Nephron (organoid): ENCODE measurements at regions not wholly inside any gene's neighbourhood (a gene's known extent, or its start where the extent isn't known, plus 50 kb on each side); places are given as distances from the start of the nearest gene placed in this dataset.

Experiments
- H3K27ac Mint-ChIP-seq, 3 experiments: 2 replicates each; pipeline ENCODE4 v1.8.0; 2020; ENCODE audit warnings: mixed read lengths in 3 of 3, mild to moderate bottlenecking in 2 of 3, moderate library complexity in 1 of 3
- H3K27me3 Mint-ChIP-seq: 2 replicates; pipeline ENCODE4 v1.8.0; 2021; ENCODE audit warnings: low read depth, mild to moderate bottlenecking, moderate library complexity, mixed read lengths
- H3K36me3 Mint-ChIP-seq: 2 replicates; pipeline ENCODE4 v1.8.0; 2020; ENCODE audit warnings: low read depth, mixed read lengths
- H3K4me1 Mint-ChIP-seq: 2 replicates; pipeline ENCODE4 v1.8.0; 2020; ENCODE audit warnings: mixed read lengths
- H3K4me3 Mint-ChIP-seq, 3 experiments: 2 replicates each; pipeline ENCODE4 v1.8.0; 2020; ENCODE audit warnings: mild to moderate bottlenecking in 3 of 3, mixed read lengths in 3 of 3, moderate library complexity in 2 of 3
- H3K9me3 Mint-ChIP-seq: 2 replicates; pipeline ENCODE4 v1.8.0; 2020; ENCODE audit warnings: mixed read lengths
- TF ChIP-seq, protein P1 (sequence below), 3 experiments: fragments of 200-600 bp; sonication (generic); IDR thresholded peaks; one replicate each; pipeline ENCODE4 v1.5.0; 2021; ENCODE audit warnings: antibody characterized with exemption in 3 of 3; ENCODE audit not compliant: unreplicated experiment in 3 of 3

DNA sequence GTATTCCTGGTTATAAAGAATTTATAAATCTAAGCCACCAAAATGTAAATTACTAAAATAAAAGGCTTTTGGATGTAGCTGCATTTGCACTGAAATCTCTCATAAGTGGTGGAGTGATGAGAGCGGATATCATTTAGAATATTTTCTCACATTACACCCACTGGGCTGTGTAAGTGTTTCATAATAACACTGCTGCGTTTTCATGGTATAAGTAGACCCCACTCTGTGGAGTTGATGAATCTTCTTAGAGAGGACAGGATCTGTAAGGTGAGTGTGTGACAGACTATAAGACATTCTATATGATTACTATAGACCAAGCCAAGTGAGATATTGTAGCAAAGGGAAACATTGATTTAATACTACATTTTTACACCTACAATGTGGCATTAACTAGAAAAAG, 1024.1 kb upstream of the LRRN3 start:
- Mint-ChIP-seq H3K27ac (no peak overlapping the region), H3K4me1 (peaks cover 4% of the 10 kb centered on the region), H3K9me3 (peaks cover 2% of the 10 kb centered on the region), H3K36me3 (no peaks in the 10 kb centered on the region), H3K27me3 (no peaks in the 10 kb centered on the region), H3K4me3 (no peak overlapping the region)
- TF ChIP-seq, protein P1, sequence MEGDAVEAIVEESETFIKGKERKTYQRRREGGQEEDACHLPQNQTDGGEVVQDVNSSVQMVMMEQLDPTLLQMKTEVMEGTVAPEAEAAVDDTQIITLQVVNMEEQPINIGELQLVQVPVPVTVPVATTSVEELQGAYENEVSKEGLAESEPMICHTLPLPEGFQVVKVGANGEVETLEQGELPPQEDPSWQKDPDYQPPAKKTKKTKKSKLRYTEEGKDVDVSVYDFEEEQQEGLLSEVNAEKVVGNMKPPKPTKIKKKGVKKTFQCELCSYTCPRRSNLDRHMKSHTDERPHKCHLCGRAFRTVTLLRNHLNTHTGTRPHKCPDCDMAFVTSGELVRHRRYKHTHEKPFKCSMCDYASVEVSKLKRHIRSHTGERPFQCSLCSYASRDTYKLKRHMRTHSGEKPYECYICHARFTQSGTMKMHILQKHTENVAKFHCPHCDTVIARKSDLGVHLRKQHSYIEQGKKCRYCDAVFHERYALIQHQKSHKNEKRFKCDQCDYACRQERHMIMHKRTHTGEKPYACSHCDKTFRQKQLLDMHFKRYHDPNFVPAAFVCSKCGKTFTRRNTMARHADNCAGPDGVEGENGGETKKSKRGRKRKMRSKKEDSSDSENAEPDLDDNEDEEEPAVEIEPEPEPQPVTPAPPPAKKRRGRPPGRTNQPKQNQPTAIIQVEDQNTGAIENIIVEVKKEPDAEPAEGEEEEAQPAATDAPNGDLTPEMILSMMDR (IDR thresholded peaks at IDR 0.05; ENCODE audit: unreplicated experiment in 3 of 3), result no peak

DNA sequence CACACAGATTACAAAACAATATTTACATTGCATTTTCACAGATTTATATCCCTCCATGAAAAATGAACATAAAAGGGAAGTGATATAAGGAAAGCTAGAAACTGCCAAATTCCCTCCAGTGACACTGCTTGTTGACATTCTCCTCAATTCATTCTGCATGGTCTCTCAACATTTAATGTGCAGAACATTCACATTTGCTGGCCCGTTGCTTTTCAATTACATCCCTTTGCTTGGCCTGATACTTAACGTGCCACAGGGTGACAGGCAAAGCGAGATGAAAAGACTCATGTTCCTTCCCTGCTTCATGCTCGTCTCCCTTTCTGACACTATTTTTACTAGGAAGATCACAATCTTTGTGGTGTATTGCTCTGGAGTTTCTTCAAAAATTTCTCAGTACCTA, 1019.7 kb upstream of the LRRN3 start:
- TF ChIP-seq, protein P1 (IDR thresholded peaks at IDR 0.05; ENCODE audit: unreplicated experiment in 3 of 3), result no peak
- H3K4me3 Mint-ChIP-seq, result no peak overlapping the region
- H3K27ac Mint-ChIP-seq, result no peak overlapping the region
- H3K9me3 Mint-ChIP-seq, result peaks cover 2% of the 10 kb centered on the region
- no peaks in the 10 kb centered on the region for H3K4me1 Mint-ChIP-seq
- no peaks in the 10 kb centered on the region for H3K27me3 Mint-ChIP-seq
- no peaks in the 10 kb centered on the region for H3K36me3 Mint-ChIP-seq

DNA sequence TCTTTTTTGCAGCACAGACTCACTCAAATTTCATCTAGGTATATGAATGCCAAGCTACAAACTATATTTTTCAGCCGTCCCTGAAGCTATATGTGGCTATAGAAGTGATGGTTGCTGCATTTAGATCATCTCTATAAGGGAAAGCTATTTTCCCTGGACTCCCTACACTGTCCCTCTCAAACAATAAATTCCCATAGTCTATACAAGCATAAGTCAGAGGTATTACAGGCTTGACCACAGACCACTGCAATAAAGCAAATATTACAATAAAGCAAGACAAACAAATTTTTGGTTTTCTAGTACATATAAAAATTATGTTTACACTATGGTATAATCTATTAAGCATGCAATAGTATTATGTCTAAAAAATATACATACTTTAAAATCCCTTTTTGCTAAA, 1015.5 kb upstream of the LRRN3 start:
- no peaks in the 10 kb centered on the region for H3K27me3 Mint-ChIP-seq
- no peaks in the 10 kb centered on the region for H3K4me1 Mint-ChIP-seq
- no peaks in the 10 kb centered on the region for H3K36me3 Mint-ChIP-seq
- no peak overlapping the region for H3K4me3 Mint-ChIP-seq
- peaks cover 7% of the 10 kb centered on the region for H3K9me3 Mint-ChIP-seq
- no peak overlapping the region for H3K27ac Mint-ChIP-seq
- TF ChIP-seq, protein P1 (IDR thresholded peaks at IDR 0.05; ENCODE audit: unreplicated experiment in 3 of 3), result no peak

DNA sequence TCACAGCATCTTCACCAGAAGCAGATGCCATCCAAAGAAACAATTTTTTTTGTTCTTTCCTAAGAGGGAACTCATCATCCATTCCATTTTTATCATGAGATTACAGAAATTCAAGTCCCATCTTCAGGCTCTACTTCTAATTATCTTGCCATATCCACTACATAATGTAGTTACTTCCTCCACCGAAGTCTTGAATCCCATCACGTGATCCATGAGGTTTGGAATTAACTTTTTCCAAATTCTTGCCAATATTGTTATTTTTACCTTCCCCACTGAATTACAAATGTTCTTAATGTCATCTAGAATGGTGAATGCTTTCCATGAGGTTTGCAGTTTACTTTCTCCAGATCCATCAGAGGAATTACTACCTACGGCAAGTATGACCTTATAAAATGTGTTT, 1014.7 kb upstream of the LRRN3 start:
- Mint-ChIP-seq H3K4me1 (no peaks in the 10 kb centered on the region), H3K36me3 (no peaks in the 10 kb centered on the region), H3K27ac (no peak overlapping the region), H3K4me3 (no peak overlapping the region), H3K27me3 (no peaks in the 10 kb centered on the region), H3K9me3 (peaks cover 11% of the 10 kb centered on the region)
- TF ChIP-seq, protein P1 (IDR thresholded peaks at IDR 0.05; ENCODE audit: unreplicated experiment in 3 of 3), result no peak

DNA sequence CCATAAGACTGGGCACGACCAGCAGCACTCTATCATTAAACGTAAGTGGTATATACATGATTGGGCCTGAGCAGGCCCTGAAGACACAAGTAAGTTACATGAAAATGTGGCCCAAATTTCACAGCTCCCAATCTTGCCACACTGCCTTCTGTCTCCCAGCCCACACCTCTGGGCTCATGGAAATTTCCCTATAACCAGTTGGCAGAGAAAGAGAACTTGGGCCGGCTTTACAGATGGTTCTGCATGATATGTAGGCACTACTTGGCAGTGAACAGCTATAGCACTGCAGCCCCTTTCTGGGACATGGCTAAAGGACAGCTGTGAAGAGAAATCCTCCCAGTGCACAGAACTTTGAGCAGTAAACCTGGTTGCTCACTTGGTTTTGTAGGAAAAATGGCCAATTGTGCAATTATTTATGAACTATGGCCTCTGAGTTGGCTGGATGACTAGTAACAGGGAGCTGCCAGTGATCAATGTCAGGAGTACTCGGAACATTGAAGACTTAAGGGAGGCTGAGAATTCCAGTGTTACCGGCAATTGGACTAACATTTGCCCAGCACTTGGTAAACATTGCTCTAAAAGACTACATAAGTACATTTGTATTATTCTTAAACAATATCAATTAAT, 1006.6 kb upstream of the LRRN3 start:
- H3K27ac Mint-ChIP-seq, result no peak overlapping the region
- H3K36me3 Mint-ChIP-seq, result no peaks in the 10 kb centered on the region
- H3K9me3 Mint-ChIP-seq, result peaks cover 4% of the 10 kb centered on the region
- no peaks in the 10 kb centered on the region for H3K27me3 Mint-ChIP-seq
- TF ChIP-seq, protein P1 (IDR thresholded peaks at IDR 0.05; ENCODE audit: unreplicated experiment in 3 of 3), result no peak
- no peak overlapping the region for H3K4me3 Mint-ChIP-seq
- H3K4me1 Mint-ChIP-seq, result no peaks in the 10 kb centered on the region

DNA sequence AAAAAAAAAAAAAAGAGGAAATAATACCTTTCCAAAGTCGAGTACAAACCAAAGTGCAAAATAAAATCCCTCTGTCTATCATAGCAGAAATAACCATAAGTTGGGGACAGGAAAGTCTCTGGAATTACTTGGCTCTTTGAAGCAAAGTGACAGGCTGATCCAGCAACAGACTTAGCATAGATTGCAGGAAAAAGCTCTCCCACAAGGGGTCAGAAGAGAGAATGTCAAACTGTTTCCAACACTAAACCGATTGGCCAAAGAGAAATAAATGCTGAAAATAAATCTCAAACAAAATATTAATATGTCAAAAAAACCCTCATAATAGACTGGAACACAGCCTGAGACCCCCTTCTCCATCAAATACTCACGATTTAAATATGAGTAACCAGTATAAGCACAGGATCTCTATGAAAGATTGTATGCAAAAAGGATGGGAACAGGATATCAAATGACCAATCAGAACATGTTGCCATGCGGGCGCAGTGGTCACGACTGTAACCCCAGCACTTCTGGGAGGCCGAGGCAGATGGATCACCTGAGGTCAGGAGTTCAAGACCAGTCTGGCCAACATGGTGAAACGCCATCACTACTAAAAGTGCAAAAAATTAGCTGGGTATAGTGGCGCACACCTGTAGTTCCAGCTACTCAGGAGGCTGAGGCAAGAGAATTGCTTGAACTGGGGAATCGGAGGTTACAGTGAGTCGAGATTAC, 1000.7 kb upstream of the LRRN3 start:
- H3K27me3 Mint-ChIP-seq, result no peaks in the 10 kb centered on the region
- H3K27ac Mint-ChIP-seq, result no peak overlapping the region
- peaks cover 3% of the 10 kb centered on the region for H3K9me3 Mint-ChIP-seq
- no peaks in the 10 kb centered on the region for H3K4me1 Mint-ChIP-seq
- H3K36me3 Mint-ChIP-seq, result no peaks in the 10 kb centered on the region
- TF ChIP-seq, protein P1 (IDR thresholded peaks at IDR 0.05; ENCODE audit: unreplicated experiment in 3 of 3), result peak in 2 of 3 experiments; percentile 34 to 46
- H3K4me3 Mint-ChIP-seq, result no peak overlapping the region
